HG02610 (cell line): ENCODE measurements at regions not wholly inside any gene's neighbourhood (a gene's known extent, or its start where the extent isn't known, plus 50 kb on each side); places are given as distances from the start of the nearest gene placed in this dataset.

ENCODE experiments used
- ATAC-seq: cut with Tn5 transposase; IDR thresholded peaks from one replicate; pipeline ENCODE4 v1.9.1; 2021; ENCODE audit warnings: mild to moderate bottlenecking, moderate library complexity; ENCODE audit not compliant: unreplicated experiment

GRCh38 chr5:29779141-29779540 is 1414.3 kb upstream of the CDH6 start:
- no peak for ATAC-seq

- no peak for ATAC-seq
Measured at GRCh38 chr5:29777373-29777772, 1416.1 kb upstream of the CDH6 start.

- no peak for ATAC-seq
Measured at GRCh38 chr5:29770936-29771335, 1422.5 kb upstream of the CDH6 start.

GRCh38 chr5:29769474-29769873 is 1424.0 kb upstream of the CDH6 start:
- ATAC-seq, result no peak

GRCh38 chr5:29758986-29759421 is 1434.5 kb upstream of the CDH6 start:
- no peak for ATAC-seq

- ATAC-seq, result no peak
Measured at GRCh38 chr5:29750453-29750852, 1443.0 kb upstream of the CDH6 start.

- peak; percentile 60 for ATAC-seq
Measured at GRCh38 chr5:29744618-29745017, 1448.9 kb upstream of the CDH6 start.

GRCh38 chr5:29720954-29721353 is 1472.5 kb upstream of the CDH6 start:
- no peak for ATAC-seq

GRCh38 chr5:29719171-29719570 is 1474.3 kb upstream of the CDH6 start:
- no peak for ATAC-seq

- no peak for ATAC-seq
Measured at GRCh38 chr5:29715167-29715566, 1478.3 kb upstream of the CDH6 start.

- ATAC-seq, result no peak
Measured at GRCh38 chr5:29702875-29703274, 1490.6 kb upstream of the CDH6 start.

GRCh38 chr5:29701600-29701999 is 1491.9 kb upstream of the CDH6 start:
- ATAC-seq, result no peak

GRCh38 chr5:29697785-29698414 is 1495.6 kb upstream of the CDH6 start:
- ATAC-seq, result no peak

- ATAC-seq, result no peak
Measured at GRCh38 chr5:29697278-29697677, 1496.2 kb upstream of the CDH6 start.

- no peak for ATAC-seq
Measured at GRCh38 chr5:29672678-29673077, 1520.8 kb upstream of the CDH6 start.

GRCh38 chr5:29662876-29663275 is 1530.6 kb upstream of the CDH6 start:
- no peak for ATAC-seq

GRCh38 chr5:29654954-29655353 is 1538.5 kb upstream of the CDH6 start:
- no peak for ATAC-seq

- no peak for ATAC-seq
Measured at GRCh38 chr5:29649321-29649720, 1544.2 kb upstream of the CDH6 start.

GRCh38 chr5:29642601-29643000 is 1550.9 kb upstream of the CDH6 start:
- no peak for ATAC-seq

GRCh38 chr5:29614206-29614605 is 1579.3 kb upstream of the CDH6 start:
- no peak for ATAC-seq

- no peak for ATAC-seq
Measured at GRCh38 chr5:29588236-29588635, 1605.2 kb upstream of the CDH6 start.

- no peak for ATAC-seq
Measured at GRCh38 chr5:29587832-29588231, 1605.7 kb upstream of the CDH6 start.

GRCh38 chr5:29568028-29568427 is 1625.5 kb upstream of the CDH6 start:
- ATAC-seq, result no peak
